Panc1 (cell line): ENCODE measurements at regions not wholly inside any gene's neighbourhood (a gene's known extent, or its start where the extent isn't known, plus 50 kb on each side); places are given as distances from the start of the nearest gene placed in this dataset.

Source experiments
- ATAC-seq: fragments of 200-7000 bp; cut with Tn5 transposase; 2 replicates; pipeline ENCODE4 v1.9.1; 2020; ENCODE audit warnings: mild to moderate bottlenecking, moderate library complexity
- BruUV-seq: library from RNA; stranded (reverse); fragments of 400-500 nt; replicated peaks from 2 replicates; lab custom pipeline; 2021; lab: Mats Ljungman, UMichigan
- CTCF ChIA-PET: fragments of 300-600 bp; sonication (Branson Sonifier 250); formaldehyde crosslinking; loops from one replicate; lab custom pipeline; 2022; ENCODE audit warnings: antibody characterized with exemption; lab: Charles Lee
- POLR2A ChIA-PET: fragments of 300-600 bp; sonication (Branson Sonifier 250); formaldehyde crosslinking; loops from one replicate; lab custom pipeline; 2022; ENCODE audit warnings: antibody characterized with exemption; lab: Charles Lee
- DNase-seq: peaks from one replicate; pipeline ENCODE4 v3.0.0-alpha.2; 2010; ENCODE audit warnings: low read depth, low spot score
- H3K27ac ChIP-seq: 2 replicates; pipeline ENCODE4 v1.5.1; 2011; ENCODE audit warnings: mild to moderate bottlenecking, low read length, inconsistent platforms
- H3K27me3 ChIP-seq: fragments of 200-500 bp; sonication (Bioruptor generic); 2 replicates; pipeline ENCODE4 v1.6.0; 2014; ENCODE audit warnings: low read length, inconsistent platforms; ENCODE audit not compliant: control insufficient read depth, insufficient read depth
- H3K36me3 ChIP-seq: fragments of 200-500 bp; sonication (Bioruptor generic); 2 replicates; pipeline ENCODE4 v1.5.1; 2014; ENCODE audit warnings: inconsistent platforms, mild to moderate bottlenecking, low read length, moderate library complexity; ENCODE audit not compliant: control insufficient read depth, insufficient read depth
- H3K4me1 ChIP-seq: 2 replicates; pipeline ENCODE4 v1.5.1; 2011; ENCODE audit warnings: inconsistent platforms, mild to moderate bottlenecking, low read length, moderate library complexity; ENCODE audit not compliant: control insufficient read depth, insufficient read depth
- H3K4me3 ChIP-seq, 2 experiments: 2 replicates each; pipeline ENCODE4 v1.5.1; 2011 to 2012; ENCODE audit warnings: low read depth in 2 of 2, low read length in 2 of 2, mild to moderate bottlenecking in 2 of 2, inconsistent platforms in 1 of 2, moderate library complexity in 1 of 2
- H3K9me3 ChIP-seq: fragments of 200-500 bp; sonication (Bioruptor generic); 2 replicates; pipeline ENCODE4 v1.5.1; 2014; ENCODE audit warnings: low read depth, mild to moderate bottlenecking, inconsistent platforms, low read length, moderate library complexity; ENCODE audit not compliant: control insufficient read depth, insufficient read depth
- POLR2AphosphoS5 ChIP-seq: IDR thresholded peaks from 2 replicates; pipeline ENCODE4 v1.6.1; 2012; ENCODE audit warnings: mild to moderate bottlenecking, low read depth, low read length, moderate library complexity
- REST ChIP-seq, 2 experiments: IDR thresholded peaks; 2 replicates each; pipeline ENCODE4 v1.6.1; 2011 to 2012; ENCODE audit warnings: low read depth in 2 of 2, control low read depth in 1 of 2, low read length in 1 of 2, mild to moderate bottlenecking in 1 of 2, moderate library complexity in 1 of 2; ENCODE audit not compliant: insufficient read depth in 1 of 2
- SIN3A ChIP-seq: IDR thresholded peaks from 2 replicates; pipeline ENCODE4 v1.6.1; 2012; ENCODE audit warnings: low read depth, mild to moderate bottlenecking, low read length, moderate library complexity, borderline replicate concordance; ENCODE audit not compliant: insufficient read depth
- TCF7L2 ChIP-seq: IDR thresholded peaks from 2 replicates; pipeline ENCODE4 v1.6.1; 2011; ENCODE audit warnings: mild to moderate bottlenecking, low read depth, low read length, inconsistent platforms
- in situ Hi-C: cut with HindIII; loops from 2 replicates; pipeline ENCODE4 v1.10.0; 2016; ENCODE audit warnings: low sequenced_read_pairs, low pct_unique_long_range_greater_than_20kb
- intact Hi-C: fragments of 100-400 bp; cut with micrococcal nuclease; formaldehyde crosslinking; loops from one replicate; pipeline ENCODE4 v1.10.0; 2022; ENCODE audit not compliant: unreplicated experiment
- TF ChIP-seq, protein P1 (sequence below): fragments of 450-650 bp; IDR thresholded peaks from 2 replicates; pipeline ENCODE4 v1.5.1; 2017; ENCODE audit warnings: mild to moderate bottlenecking

DNA sequence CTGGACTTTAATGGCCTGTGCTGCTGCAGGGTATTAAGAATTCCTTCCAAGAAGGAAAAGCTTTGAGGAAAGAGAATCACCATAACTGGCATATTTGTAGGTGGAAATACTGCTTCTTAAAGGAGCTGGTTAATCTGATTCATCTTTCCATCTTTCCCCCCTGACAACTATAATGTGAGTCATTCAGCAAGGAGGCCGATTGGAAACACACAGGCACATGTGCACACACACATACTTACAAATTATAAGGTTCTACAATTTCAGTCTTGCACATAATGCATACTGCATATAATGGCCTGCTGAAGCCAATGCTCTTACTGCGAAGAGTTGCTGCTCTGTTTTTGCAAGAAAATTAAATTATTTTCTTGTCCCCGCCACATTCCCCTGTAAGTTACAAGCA lies 78.8 kb upstream of the TPP2 start:
- no peak for TF ChIP-seq POLR2AphosphoS5
- TF ChIP-seq REST (IDR thresholded peaks at IDR 0.05; ENCODE audit: insufficient read depth in 1 of 2, low read depth in 2 of 2, low read length in 1 of 2) = no peak
- no peak for TF ChIP-seq SIN3A
- TF ChIP-seq TCF7L2 = no peak
- TF ChIP-seq, protein P1, sequence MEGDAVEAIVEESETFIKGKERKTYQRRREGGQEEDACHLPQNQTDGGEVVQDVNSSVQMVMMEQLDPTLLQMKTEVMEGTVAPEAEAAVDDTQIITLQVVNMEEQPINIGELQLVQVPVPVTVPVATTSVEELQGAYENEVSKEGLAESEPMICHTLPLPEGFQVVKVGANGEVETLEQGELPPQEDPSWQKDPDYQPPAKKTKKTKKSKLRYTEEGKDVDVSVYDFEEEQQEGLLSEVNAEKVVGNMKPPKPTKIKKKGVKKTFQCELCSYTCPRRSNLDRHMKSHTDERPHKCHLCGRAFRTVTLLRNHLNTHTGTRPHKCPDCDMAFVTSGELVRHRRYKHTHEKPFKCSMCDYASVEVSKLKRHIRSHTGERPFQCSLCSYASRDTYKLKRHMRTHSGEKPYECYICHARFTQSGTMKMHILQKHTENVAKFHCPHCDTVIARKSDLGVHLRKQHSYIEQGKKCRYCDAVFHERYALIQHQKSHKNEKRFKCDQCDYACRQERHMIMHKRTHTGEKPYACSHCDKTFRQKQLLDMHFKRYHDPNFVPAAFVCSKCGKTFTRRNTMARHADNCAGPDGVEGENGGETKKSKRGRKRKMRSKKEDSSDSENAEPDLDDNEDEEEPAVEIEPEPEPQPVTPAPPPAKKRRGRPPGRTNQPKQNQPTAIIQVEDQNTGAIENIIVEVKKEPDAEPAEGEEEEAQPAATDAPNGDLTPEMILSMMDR = no peak
- Histone ChIP-seq H3K27me3 (no peaks in the 10 kb centered on the region), H3K27ac (no peak overlapping the region), H3K9me3 (no peaks in the 10 kb centered on the region), H3K4me1 (no peaks in the 10 kb centered on the region), H3K4me3 (no peak overlapping the region), H3K36me3 (no peaks in the 10 kb centered on the region)
- ChIA-PET POLR2A (no interaction called here), CTCF (no interaction called here)
- no TSS peak for BruUV-seq
- ATAC-seq = no peak
- in situ Hi-C loops (no loop called here), intact Hi-C loops (no loop called here)
- DNase-seq = no peak

DNA sequence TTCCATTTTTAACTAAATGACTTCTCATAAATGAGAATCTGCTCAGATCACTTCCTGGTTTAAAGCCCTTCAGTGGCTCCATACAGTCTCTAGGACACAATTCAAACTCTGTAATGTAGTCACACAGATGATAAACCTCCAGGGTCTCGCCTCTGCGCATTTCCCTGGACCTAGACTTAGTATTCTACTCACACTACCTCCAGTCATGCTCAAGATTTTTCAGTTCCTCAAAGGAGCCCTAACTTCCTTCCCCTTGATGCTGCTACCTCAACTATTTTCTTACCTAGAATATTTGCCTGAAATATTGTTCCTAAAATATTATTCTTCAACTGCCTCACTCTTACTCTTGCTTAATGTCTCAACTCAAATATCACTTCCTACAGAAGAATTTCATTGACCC lies 86.7 kb upstream of the TPP2 start:
- no peak overlapping the region for H3K27ac ChIP-seq
- intact Hi-C loops = no loop called here
- no peaks in the 10 kb centered on the region for H3K9me3 ChIP-seq
- ChIA-PET CTCF (no interaction called here), POLR2A (no interaction called here)
- BruUV-seq = no TSS peak
- DNase-seq = no peak
- H3K36me3 ChIP-seq = no peaks in the 10 kb centered on the region
- ATAC-seq = no peak
- TF ChIP-seq POLR2AphosphoS5 = no peak
- no peak for TF ChIP-seq REST (IDR thresholded peaks at IDR 0.05; ENCODE audit: insufficient read depth in 1 of 2, low read depth in 2 of 2, low read length in 1 of 2)
- no peak for TF ChIP-seq SIN3A
- TF ChIP-seq, protein P1 = no peak
- TF ChIP-seq TCF7L2 = no peak
- no peak overlapping the region for H3K4me3 ChIP-seq
- no peaks in the 10 kb centered on the region for H3K27me3 ChIP-seq
- in situ Hi-C loops = no loop called here
- H3K4me1 ChIP-seq = no peaks in the 10 kb centered on the region
